GM19372 (cell line): ENCODE measurements at regions not wholly inside any gene's neighbourhood (a gene's known extent, or its start where the extent isn't known, plus 50 kb on each side); places are given as distances from the start of the nearest gene placed in this dataset.

Source experiments
- ATAC-seq: cut with Tn5 transposase; IDR thresholded peaks from one replicate; pipeline ENCODE4 v1.9.1; 2021; ENCODE audit warnings: mild to moderate bottlenecking, low read depth, moderate library complexity; ENCODE audit not compliant: unreplicated experiment

GRCh38 chr18:70500748-70501147 is 211.9 kb downstream of the SOCS6 start:
- ATAC-seq = no peak

GRCh38 chr18:70499218-70499691 is 210.4 kb downstream of the SOCS6 start:
- ATAC-seq = no peak

- no peak for ATAC-seq
Measured at GRCh38 chr18:70496353-70497294, 207.8 kb downstream of the SOCS6 start.

GRCh38 chr18:70494524-70494923 is 205.7 kb downstream of the SOCS6 start:
- no peak for ATAC-seq

GRCh38 chr18:70493461-70493860 is 204.6 kb downstream of the SOCS6 start:
- ATAC-seq = no peak

GRCh38 chr18:70491734-70492348 is 203.0 kb downstream of the SOCS6 start:
- peak; percentile 90 for ATAC-seq

GRCh38 chr18:70489986-70490933 is 201.4 kb downstream of the SOCS6 start:
- ATAC-seq = no peak

GRCh38 chr18:70489571-70489970 is 200.7 kb downstream of the SOCS6 start:
- no peak for ATAC-seq

GRCh38 chr18:70469916-70470315 is 181.1 kb downstream of the SOCS6 start:
- no peak for ATAC-seq

- ATAC-seq = no peak
Measured at GRCh38 chr18:70468861-70469547, 180.2 kb downstream of the SOCS6 start.

- no peak for ATAC-seq
Measured at GRCh38 chr18:70464343-70465114, 175.7 kb downstream of the SOCS6 start.

- no peak for ATAC-seq
Measured at GRCh38 chr18:70463085-70463484, 174.2 kb downstream of the SOCS6 start.

GRCh38 chr18:70462078-70462439 is 173.2 kb downstream of the SOCS6 start:
- no peak for ATAC-seq

GRCh38 chr18:70461323-70462077 is 172.7 kb downstream of the SOCS6 start:
- no peak for ATAC-seq

GRCh38 chr18:70459731-70460130 is 170.9 kb downstream of the SOCS6 start:
- ATAC-seq = no peak

- no peak for ATAC-seq
Measured at GRCh38 chr18:70459251-70459650, 170.4 kb downstream of the SOCS6 start.

- ATAC-seq = no peak
Measured at GRCh38 chr18:70457788-70458187, 168.9 kb downstream of the SOCS6 start.

GRCh38 chr18:70457223-70457622 is 168.4 kb downstream of the SOCS6 start:
- no peak for ATAC-seq

GRCh38 chr18:70456376-70456775 is 167.5 kb downstream of the SOCS6 start:
- no peak for ATAC-seq
